ENCODE measurements at regions not wholly inside any gene's neighbourhood (a gene's known extent, or its start where the extent isn't known, plus 50 kb on each side); places are given as distances from the start of the nearest gene placed in this dataset.

DNA sequence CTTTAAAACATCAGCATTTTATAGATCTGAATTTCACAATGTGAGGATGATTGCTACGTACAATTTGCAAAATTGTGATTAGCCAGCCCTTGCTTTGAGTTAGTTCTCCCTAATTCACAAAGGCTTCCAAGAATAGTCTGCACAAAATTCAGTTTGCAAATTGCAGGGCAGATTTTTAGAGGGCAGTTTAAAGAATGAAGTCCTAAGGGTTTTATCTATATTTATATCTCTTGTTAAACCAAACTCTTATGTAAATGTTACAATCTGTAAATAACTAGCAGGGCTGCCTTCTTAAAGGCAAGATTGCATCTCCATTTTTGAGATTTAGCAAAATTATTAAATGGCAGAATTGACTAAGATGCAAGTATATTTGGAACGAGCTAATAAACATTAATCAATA lies 52.8 kb upstream of the ZNF536 start (continued):
- TF ChIP-seq, protein P1, sequence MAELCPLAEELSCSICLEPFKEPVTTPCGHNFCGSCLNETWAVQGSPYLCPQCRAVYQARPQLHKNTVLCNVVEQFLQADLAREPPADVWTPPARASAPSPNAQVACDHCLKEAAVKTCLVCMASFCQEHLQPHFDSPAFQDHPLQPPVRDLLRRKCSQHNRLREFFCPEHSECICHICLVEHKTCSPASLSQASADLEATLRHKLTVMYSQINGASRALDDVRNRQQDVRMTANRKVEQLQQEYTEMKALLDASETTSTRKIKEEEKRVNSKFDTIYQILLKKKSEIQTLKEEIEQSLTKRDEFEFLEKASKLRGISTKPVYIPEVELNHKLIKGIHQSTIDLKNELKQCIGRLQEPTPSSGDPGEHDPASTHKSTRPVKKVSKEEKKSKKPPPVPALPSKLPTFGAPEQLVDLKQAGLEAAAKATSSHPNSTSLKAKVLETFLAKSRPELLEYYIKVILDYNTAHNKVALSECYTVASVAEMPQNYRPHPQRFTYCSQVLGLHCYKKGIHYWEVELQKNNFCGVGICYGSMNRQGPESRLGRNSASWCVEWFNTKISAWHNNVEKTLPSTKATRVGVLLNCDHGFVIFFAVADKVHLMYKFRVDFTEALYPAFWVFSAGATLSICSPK (IDR thresholded peaks at IDR 0.05; ENCODE audit: borderline replicate concordance): no peak
- TF ChIP-seq, protein P2, sequence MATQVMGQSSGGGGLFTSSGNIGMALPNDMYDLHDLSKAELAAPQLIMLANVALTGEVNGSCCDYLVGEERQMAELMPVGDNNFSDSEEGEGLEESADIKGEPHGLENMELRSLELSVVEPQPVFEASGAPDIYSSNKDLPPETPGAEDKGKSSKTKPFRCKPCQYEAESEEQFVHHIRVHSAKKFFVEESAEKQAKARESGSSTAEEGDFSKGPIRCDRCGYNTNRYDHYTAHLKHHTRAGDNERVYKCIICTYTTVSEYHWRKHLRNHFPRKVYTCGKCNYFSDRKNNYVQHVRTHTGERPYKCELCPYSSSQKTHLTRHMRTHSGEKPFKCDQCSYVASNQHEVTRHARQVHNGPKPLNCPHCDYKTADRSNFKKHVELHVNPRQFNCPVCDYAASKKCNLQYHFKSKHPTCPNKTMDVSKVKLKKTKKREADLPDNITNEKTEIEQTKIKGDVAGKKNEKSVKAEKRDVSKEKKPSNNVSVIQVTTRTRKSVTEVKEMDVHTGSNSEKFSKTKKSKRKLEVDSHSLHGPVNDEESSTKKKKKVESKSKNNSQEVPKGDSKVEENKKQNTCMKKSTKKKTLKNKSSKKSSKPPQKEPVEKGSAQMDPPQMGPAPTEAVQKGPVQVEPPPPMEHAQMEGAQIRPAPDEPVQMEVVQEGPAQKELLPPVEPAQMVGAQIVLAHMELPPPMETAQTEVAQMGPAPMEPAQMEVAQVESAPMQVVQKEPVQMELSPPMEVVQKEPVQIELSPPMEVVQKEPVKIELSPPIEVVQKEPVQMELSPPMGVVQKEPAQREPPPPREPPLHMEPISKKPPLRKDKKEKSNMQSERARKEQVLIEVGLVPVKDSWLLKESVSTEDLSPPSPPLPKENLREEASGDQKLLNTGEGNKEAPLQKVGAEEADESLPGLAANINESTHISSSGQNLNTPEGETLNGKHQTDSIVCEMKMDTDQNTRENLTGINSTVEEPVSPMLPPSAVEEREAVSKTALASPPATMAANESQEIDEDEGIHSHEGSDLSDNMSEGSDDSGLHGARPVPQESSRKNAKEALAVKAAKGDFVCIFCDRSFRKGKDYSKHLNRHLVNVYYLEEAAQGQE (IDR thresholded peaks at IDR 0.05; ENCODE audit: borderline replicate concordance): no peak
- TF ChIP-seq, protein P2 (CRISPR knock-in tag; IDR thresholded peaks at IDR 0.05; ENCODE audit: low read depth): no peak

Data from K562 (cell line).